ENCODE measurements at regions not wholly inside any gene's neighbourhood (a gene's known extent, or its start where the extent isn't known, plus 50 kb on each side); places are given as distances from the start of the nearest gene placed in this dataset.

DNA sequence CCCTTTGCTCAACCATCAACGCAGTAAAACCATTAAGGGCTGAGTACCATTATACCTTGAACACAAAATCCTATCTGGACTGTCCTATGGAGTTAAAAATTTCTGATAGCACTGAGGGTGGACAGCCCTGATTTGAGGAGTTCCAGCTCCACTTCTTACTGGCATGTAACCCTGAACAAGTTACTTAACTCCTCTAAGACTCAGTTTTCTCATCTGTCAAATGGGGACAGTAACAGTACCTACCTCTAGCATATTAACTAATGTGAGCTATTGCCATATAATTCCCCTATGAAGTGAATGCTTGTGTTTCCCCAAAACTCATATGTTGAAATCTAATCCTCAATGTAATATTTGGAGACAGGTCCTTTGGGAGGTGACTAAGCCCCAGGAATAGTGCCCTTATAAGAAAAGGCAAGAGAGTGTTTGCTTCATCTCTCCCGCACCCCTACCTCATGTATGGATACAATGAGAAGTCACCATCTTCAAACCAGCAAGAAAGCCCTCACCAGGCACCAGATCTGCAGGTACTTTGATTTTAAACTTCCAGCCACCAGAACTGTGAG, 61.9 kb upstream of the DOCK9 start (continued):
- no peak for TF ChIP-seq GTF2F1 (IDR thresholded peaks at IDR 0.05; ENCODE audit: low read length)
- TF ChIP-seq KDM2A (CRISPR knock-in tag; IDR thresholded peaks at IDR 0.05; ENCODE audit: borderline replicate concordance, low read depth): no peak
- TF ChIP-seq, protein P1, sequence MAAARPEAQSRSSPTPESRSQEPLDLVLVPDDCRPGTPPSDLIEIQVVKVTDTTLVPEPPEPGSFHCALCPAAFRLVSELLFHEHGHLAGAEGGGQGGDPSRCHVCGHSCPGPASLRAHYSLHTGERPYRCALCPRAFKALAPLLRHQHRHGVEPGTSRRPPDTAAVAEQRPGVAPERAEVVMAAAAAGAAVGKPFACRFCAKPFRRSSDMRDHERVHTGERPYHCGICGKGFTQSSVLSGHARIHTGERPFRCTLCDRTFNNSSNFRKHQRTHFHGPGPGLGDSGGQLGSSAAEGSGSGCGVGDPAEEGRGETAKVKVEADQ (CRISPR knock-in tag; IDR thresholded peaks at IDR 0.05; ENCODE audit: borderline replicate concordance): no peak

GRCh38 chr13:99040536-99041131, 62.8 kb upstream of the DOCK9 start:
- ChIA-PET POLR2A (no interaction called here), CTCF (ENCODE audit: low intra/inter-chr PET ratio, low total read pairs) (no interaction called here)
- H2AFZ ChIP-seq (ENCODE audit: low read length): no peak overlapping the region
- no TSS peak for BruUV-seq (replicated peaks)
- intact Hi-C loops (cut with micrococcal nuclease; ENCODE audit: unreplicated experiment): no loop called here
- FAIRE-seq (no peak), ATAC-seq (no peak), DNase-seq (ENCODE audit: low spot score) (no peak)
- TF ChIP-seq ZSCAN21 (CRISPR knock-in tag; IDR thresholded peaks at IDR 0.05; ENCODE audit: borderline replicate concordance) (no peak), ZNF292 (CRISPR knock-in tag; IDR thresholded peaks at IDR 0.05; ENCODE audit: borderline replicate concordance, low read depth) (no peak), WIZ (CRISPR knock-in tag; IDR thresholded peaks at IDR 0.05) (no peak), MEIS2 (CRISPR knock-in tag; IDR thresholded peaks at IDR 0.05) (no peak), BRD4 (CRISPR knock-in tag; IDR thresholded peaks at IDR 0.05) (no peak), JUNB (CRISPR knock-in tag; IDR thresholded peaks at IDR 0.05; ENCODE audit: borderline replicate concordance) (no peak), ZNF550 (CRISPR knock-in tag; IDR thresholded peaks at IDR 0.05; ENCODE audit: borderline replicate concordance) (no peak), ZBTB21 (CRISPR knock-in tag; IDR thresholded peaks at IDR 0.05) (no peak), ATF5 (CRISPR knock-in tag; IDR thresholded peaks at IDR 0.05; ENCODE audit: low read depth) (no peak), E2F2 (CRISPR knock-in tag; IDR thresholded peaks at IDR 0.05; ENCODE audit: borderline replicate concordance) (no peak)
- WGBS (ENCODE audit: low lambda C conversion rate): 64% methylated on average over 3 of the region's 3 CpGs
- in situ Hi-C loops (cut with HindIII; ENCODE audit: extremely low pct_ligation_motif_present, low pct_unique_long_range_greater_than_20kb): no loop called here
- H3K4me2 ChIP-seq (ENCODE audit: low read depth, low read length): no peak overlapping the region
- no peaks in the 10 kb centered on the region for H3K79me2 ChIP-seq (ENCODE audit: insufficient read depth, low read length)
- H4K20me1 ChIP-seq (ENCODE audit: insufficient read depth, low read length): no peaks in the 10 kb centered on the region
- H3K9ac ChIP-seq (ENCODE audit: insufficient read depth, low read depth, low read length): no peak overlapping the region
- H3K9me3 ChIP-seq (ENCODE audit: low read length): no peaks in the 10 kb centered on the region
- no peaks in the 10 kb centered on the region for H3K36me3 ChIP-seq (replicated peaks in 1 of 2; ENCODE audit: control insufficient read depth in 1 of 2, insufficient read depth in 2 of 2, low read length in 2 of 2)
- no peaks in the 10 kb centered on the region for H3K4me1 ChIP-seq (ENCODE audit: insufficient read depth, low read length)
- no peaks in the 10 kb centered on the region for H3K27me3 ChIP-seq (ENCODE audit: control insufficient read depth in 1 of 2, insufficient read depth in 2 of 2, low read length in 2 of 2)
- no peak overlapping the region for H3K27ac ChIP-seq (ENCODE audit: extremely low read length, insufficient read depth, low read length)
- no peak overlapping the region for H3K4me3 ChIP-seq (replicated peaks in 1 of 3; ENCODE audit: insufficient read depth in 1 of 3, low read depth in 2 of 3, low read length in 3 of 3)

Measured in HepG2 (cell line).